Transverse colon (tissue), 4 donors: ENCODE measurements at regions not wholly inside any gene's neighbourhood (a gene's known extent, or its start where the extent isn't known, plus 50 kb on each side); places are given as distances from the start of the nearest gene placed in this dataset.
A peak's percentile ranks its signal among the peaks of the same experiment; 100 is the strongest.
"Not testable (repeated sequence)": the region's sequence is repeated elsewhere in the genome, so short reads cannot be mapped to it uniquely, and the experiment has no call there.

Experiments used
- DNase-seq: peaks from one replicate; pipeline ENCODE4 v3.0.0-alpha.2; 2019
- H3K27ac ChIP-seq, 4 donors: fragments of 200-600 bp; sonication (generic); 2 replicates each; pipeline ENCODE4 v1.5.1; 2016 to 2018; ENCODE audit warnings: inconsistent platforms in 4 of 4
- H3K27me3 ChIP-seq: fragments of 200-600 bp; sonication (generic); 2 replicates; pipeline ENCODE4 v1.5.1; 2017; ENCODE audit warnings: inconsistent platforms
- H3K36me3 ChIP-seq, 4 donors: fragments of 200-600 bp; sonication (generic); 2 replicates each; pipeline ENCODE4 v1.5.1; 2017 to 2019; ENCODE audit warnings: inconsistent platforms in 4 of 4
- H3K4me1 ChIP-seq, 4 donors: fragments of 200-600 bp; sonication (generic); 2 replicates each; pipeline ENCODE4 v1.5.1; 2017 to 2020; ENCODE audit warnings: inconsistent platforms in 4 of 4
- H3K4me3 ChIP-seq, 4 donors: fragments of 200-600 bp; sonication (generic); 1 replicate in 1 of 4; 2 replicates in 3 of 4; pipeline versions ENCODE4 v1.5.1 to v1.6.1; 2017 to 2019; ENCODE audit warnings: inconsistent platforms in 4 of 4
- H3K9me3 ChIP-seq, 2 donors: fragments of 200-600 bp; sonication (generic); 2 replicates each; pipeline ENCODE4 v1.5.1; 2017 to 2019; ENCODE audit warnings: inconsistent platforms in 2 of 2
- CTCF ChIP-seq, 5 experiments: fragments of 200-600 bp in 3 of 5; fragments of 450-650 bp in 2 of 5; sonication (generic) in 3 of 5; IDR thresholded peaks; 1 replicate in 2 of 5; 2 replicates in 3 of 5; pipeline ENCODE4 v1.5.1; 2016 to 2017; ENCODE audit warnings: antibody characterized with exemption in 5 of 5, inconsistent platforms in 3 of 5, mild to moderate bottlenecking in 2 of 5, moderate library complexity in 1 of 5
- EP300 ChIP-seq: sonication (generic); formaldehyde crosslinking; IDR thresholded peaks from one replicate; pipeline ENCODE4 v1.6.1; 2017; ENCODE audit warnings: antibody characterized with exemption, low read depth
- POLR2A ChIP-seq: fragments of 450-650 bp; IDR thresholded peaks from one replicate; pipeline ENCODE4 v1.6.1; 2016; ENCODE audit warnings: antibody characterized with exemption, mild to moderate bottlenecking, moderate library complexity
- POLR2AphosphoS5 ChIP-seq, 3 donors: sonication (generic); formaldehyde crosslinking; IDR thresholded peaks; one replicate each; pipeline ENCODE4 v1.6.1; 2016; ENCODE audit warnings: antibody characterized with exemption in 3 of 3
- WGBS, 2 donors: methylation state at CpG; one replicate each; pipeline ENCODE4 v1.1.5; 2018; ENCODE audit warnings: low coverage in 1 of 2; 5-methylcytosine and 5-hydroxymethylcytosine counted together
- in situ Hi-C, 4 donors: fragments of 200-750 bp; cut with MboI; loops; one replicate each; pipeline versions ENCODE4 v1.15.0 to v1.15.1; 2017; ENCODE audit warnings: low sequenced_read_pairs in 3 of 4, low pct_ligation_motif_present in 1 of 4, low pct_unique_long_range_greater_than_20kb in 1 of 4
- intact Hi-C: fragments of 100-400 bp; cut with DNase I; formaldehyde crosslinking; loops from one replicate; pipeline ENCODE4 v1.15.1; 2023; ENCODE audit warnings: low total_unique reads

DNA sequence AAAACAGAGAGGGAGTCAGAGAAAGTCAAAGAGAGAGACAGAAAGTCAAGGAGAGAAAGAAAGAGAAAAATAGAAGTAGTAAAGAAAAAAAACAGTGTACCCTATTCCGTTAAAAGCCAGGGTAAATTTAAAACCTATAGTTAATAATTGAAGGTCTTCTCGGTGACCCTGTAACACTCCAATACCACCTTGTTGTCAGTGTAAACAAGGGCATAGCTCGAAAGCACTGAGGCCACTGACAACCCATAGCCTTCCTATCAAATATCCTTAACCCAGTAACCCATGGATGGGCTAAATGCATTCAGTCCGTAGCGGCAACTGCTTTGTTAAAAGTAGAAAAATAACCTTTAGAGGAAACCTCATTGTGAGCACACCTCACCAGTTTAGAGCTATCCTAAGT is 100.4 kb downstream of the ZNF467 start:
- Histone ChIP-seq H3K27me3 (peaks cover 2% of the 10 kb centered on the region), H3K9me3 (no peaks in the 10 kb centered on the region), H3K27ac (no peak overlapping the region), H3K36me3 (no peaks in the 10 kb centered on the region), H3K4me3 (no peak overlapping the region), H3K4me1 (peaks cover 0 to 8% (median 0%) of the 10 kb centered on the region in 4 donors)
- 57 to 70% methylated on average over 5 of the region's 5 CpGs for WGBS, 2 donors
- intact Hi-C loops: no loop called here
- in situ Hi-C loops: no loop called here
- no peak for DNase-seq
- TF ChIP-seq EP300: no peak
- no peak for TF ChIP-seq POLR2AphosphoS5 (IDR thresholded peaks at IDR 0.05)
- TF ChIP-seq POLR2A: no peak
- TF ChIP-seq CTCF (IDR thresholded peaks at IDR 0.05): no peak

DNA sequence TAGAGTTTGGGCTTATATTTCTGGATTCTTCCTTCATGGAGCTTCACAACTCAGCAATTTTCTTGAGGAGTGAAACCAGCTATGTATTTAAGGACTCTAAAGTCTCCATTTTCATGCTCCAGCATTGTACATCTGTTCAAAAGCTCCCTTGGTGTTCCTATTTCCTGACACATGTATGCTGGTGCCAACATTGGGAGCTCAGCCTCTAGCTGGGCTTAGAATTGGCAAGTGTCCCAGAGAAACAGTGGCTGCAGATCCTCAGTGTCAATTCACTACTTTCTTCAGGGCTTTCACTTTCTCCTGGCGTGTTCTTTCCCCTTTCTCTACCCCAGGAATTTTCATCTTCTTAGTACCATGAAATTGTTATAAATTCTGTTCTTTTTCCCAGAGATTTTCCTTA is 103.1 kb downstream of the ZNF467 start:
- in situ Hi-C loops: no loop called here
- no peak for TF ChIP-seq CTCF (IDR thresholded peaks at IDR 0.05)
- TF ChIP-seq EP300: no peak
- TF ChIP-seq POLR2AphosphoS5 (IDR thresholded peaks at IDR 0.05): peak in 2 of 3 donors; percentile 17 to 27
- no peak for TF ChIP-seq POLR2A
- H3K9me3 ChIP-seq: no peaks in the 10 kb centered on the region
- DNase-seq: peak; percentile 16
- intact Hi-C loops: no loop called here
- peaks cover 0 to 8% (median 0%) of the 10 kb centered on the region in 4 donors for H3K4me1 ChIP-seq
- H3K4me3 ChIP-seq: no peak overlapping the region
- peak overlapping the region in 3 of 4 donors; percentile 19 to 63 (median 55) for H3K27ac ChIP-seq
- no peaks in the 10 kb centered on the region for H3K36me3 ChIP-seq
- H3K27me3 ChIP-seq: peaks cover 2% of the 10 kb centered on the region
- WGBS, 2 donors: 0 to 14% methylated on average over 1 of the region's 1 CpG

DNA sequence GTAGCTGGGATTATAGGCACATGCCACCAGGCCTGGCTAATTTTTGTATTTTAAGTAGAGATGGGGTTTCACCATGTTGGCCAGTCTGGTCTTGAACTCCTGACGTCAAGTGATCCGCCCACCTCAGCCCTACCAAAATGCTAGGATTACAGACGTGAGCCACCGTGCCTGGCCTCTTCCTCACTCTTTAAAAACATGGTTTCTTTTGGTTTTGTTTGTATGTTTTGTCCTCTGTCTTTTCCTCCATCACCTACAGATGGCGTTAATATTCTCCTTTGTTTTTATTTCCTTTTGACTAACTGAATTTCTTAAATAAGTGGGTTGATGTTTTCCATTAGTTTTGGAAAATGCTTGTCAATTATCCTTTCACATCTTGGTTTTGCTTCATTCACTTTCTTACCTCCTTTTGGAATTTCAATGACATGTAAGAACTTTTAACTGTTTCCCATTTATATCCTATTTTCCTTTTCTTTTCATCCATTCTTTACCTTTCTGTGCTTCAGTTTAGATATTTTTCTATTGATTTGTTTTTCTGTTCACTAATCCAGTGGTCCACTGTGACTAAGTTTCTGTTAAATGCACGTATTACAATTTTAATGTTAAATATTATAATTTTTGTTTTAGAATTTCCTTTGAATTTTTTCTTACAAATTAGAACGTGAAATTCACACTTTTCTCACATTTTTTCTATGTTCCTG is 104.1 kb downstream of the ZNF467 start:
- Histone ChIP-seq H3K4me1 (peaks cover 0 to 8% (median 0%) of the 10 kb centered on the region in 4 donors), H3K27me3 (peaks cover 2% of the 10 kb centered on the region), H3K27ac (no peak overlapping the region), H3K9me3 (no peaks in the 10 kb centered on the region), H3K4me3 (no peak overlapping the region), H3K36me3 (no peaks in the 10 kb centered on the region)
- 25 to 32% methylated on average over 5 to 7 of the region's 7 CpGs for WGBS, 2 donors
- no peak for DNase-seq
- intact Hi-C loops (no loop called here), in situ Hi-C loops (no loop called here)
- TF ChIP-seq EP300 (no peak), CTCF (IDR thresholded peaks at IDR 0.05) (peak in 4 of 5 experiments; percentile 13 to 27 (median 22)), POLR2A (no peak)

GRCh38 chr7:149666360-149666945 is 106.9 kb downstream of the ZNF467 start:
- Histone ChIP-seq H3K27ac (no peak overlapping the region), H3K36me3 (no peaks in the 10 kb centered on the region), H3K4me1 (peaks cover 0 to 8% (median 0%) of the 10 kb centered on the region in 4 donors), H3K9me3 (no peaks in the 10 kb centered on the region), H3K27me3 (peaks cover 4% of the 10 kb centered on the region), H3K4me3 (no peak overlapping the region)
- in situ Hi-C loops: no loop called here
- DNase-seq: no peak
- TF ChIP-seq EP300 (no peak), POLR2A (no peak), POLR2AphosphoS5 (IDR thresholded peaks at IDR 0.05) (no peak)
- WGBS, 2 donors: 77% methylated on average over 1 of the region's 1 CpG; no CpG with 5 or more reads in 1 of the 2 donors
- intact Hi-C loops: no loop called here

GRCh38 chr7:149665618-149666017 is 107.8 kb downstream of the ZNF467 start:
- H3K36me3 ChIP-seq, H3K9me3 ChIP-seq, H3K4me1 ChIP-seq, H3K27me3 ChIP-seq, in situ Hi-C loops, DNase-seq, intact Hi-C loops, H3K4me3 ChIP-seq, H3K27ac ChIP-seq: not testable (repeated sequence)
- WGBS, 2 donors: 44 to 67% methylated on average over 2 of the region's 2 CpGs
